ENCODE measurements at regions not wholly inside any gene's neighbourhood (a gene's known extent, or its start where the extent isn't known, plus 50 kb on each side); places are given as distances from the start of the nearest gene placed in this dataset.

DNA sequence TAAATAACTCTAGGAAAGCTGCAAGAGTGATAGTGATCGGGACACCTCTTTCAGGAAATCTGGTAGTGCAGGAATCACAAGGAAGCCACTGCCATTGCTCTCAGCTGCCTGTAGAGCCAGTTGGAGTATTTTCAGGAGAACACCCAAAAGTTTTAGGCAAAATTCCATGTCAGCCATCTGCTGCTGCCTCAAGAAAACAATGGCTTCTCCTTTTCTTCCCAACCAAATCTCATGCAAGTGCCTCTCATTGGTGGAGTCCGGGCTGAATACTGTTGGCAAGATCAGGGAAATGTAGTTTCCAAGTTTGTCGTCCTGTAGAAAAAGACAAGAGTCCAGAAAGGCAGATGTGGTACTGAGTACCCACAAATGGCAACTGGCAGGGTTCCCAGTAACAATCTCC, 54.9 kb upstream of the TANC2 start:
- TF ChIP-seq SIN3A (IDR thresholded peaks at IDR 0.05; ENCODE audit: borderline replicate concordance, insufficient read depth, low read length) = no peak
- TF ChIP-seq, protein P1, sequence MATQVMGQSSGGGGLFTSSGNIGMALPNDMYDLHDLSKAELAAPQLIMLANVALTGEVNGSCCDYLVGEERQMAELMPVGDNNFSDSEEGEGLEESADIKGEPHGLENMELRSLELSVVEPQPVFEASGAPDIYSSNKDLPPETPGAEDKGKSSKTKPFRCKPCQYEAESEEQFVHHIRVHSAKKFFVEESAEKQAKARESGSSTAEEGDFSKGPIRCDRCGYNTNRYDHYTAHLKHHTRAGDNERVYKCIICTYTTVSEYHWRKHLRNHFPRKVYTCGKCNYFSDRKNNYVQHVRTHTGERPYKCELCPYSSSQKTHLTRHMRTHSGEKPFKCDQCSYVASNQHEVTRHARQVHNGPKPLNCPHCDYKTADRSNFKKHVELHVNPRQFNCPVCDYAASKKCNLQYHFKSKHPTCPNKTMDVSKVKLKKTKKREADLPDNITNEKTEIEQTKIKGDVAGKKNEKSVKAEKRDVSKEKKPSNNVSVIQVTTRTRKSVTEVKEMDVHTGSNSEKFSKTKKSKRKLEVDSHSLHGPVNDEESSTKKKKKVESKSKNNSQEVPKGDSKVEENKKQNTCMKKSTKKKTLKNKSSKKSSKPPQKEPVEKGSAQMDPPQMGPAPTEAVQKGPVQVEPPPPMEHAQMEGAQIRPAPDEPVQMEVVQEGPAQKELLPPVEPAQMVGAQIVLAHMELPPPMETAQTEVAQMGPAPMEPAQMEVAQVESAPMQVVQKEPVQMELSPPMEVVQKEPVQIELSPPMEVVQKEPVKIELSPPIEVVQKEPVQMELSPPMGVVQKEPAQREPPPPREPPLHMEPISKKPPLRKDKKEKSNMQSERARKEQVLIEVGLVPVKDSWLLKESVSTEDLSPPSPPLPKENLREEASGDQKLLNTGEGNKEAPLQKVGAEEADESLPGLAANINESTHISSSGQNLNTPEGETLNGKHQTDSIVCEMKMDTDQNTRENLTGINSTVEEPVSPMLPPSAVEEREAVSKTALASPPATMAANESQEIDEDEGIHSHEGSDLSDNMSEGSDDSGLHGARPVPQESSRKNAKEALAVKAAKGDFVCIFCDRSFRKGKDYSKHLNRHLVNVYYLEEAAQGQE (IDR thresholded peaks at IDR 0.05; ENCODE audit: insufficient read depth in 1 of 2, low read depth in 2 of 2, low read length in 2 of 2) = no peak
- no peak for TF ChIP-seq TAF1 (IDR thresholded peaks at IDR 0.05; ENCODE audit: borderline replicate concordance, insufficient read depth, low read length)
- no peak for TF ChIP-seq POLR2AphosphoS5 (IDR thresholded peaks at IDR 0.05; ENCODE audit: low read depth, low read length)
- no peak for TF ChIP-seq FOXP2 (optimal IDR thresholded peaks at IDR 0.05; ENCODE audit: borderline replicate concordance, extremely low read depth, extremely low read length, insufficient read depth)

Measured in PFSK-1 (cell line).